A549 (cell line): ENCODE measurements at regions not wholly inside any gene's neighbourhood (a gene's known extent, or its start where the extent isn't known, plus 50 kb on each side); places are given as distances from the start of the nearest gene placed in this dataset.

Experiments
- ATAC-seq, 2 experiments: fragments of 200-7000 bp in 1 of 2; fragments of >200 bp in 1 of 2; cut with Nextera tagmentation in 1 of 2; cut with Tn5 transposase in 1 of 2; 3 replicates each; pipeline versions ENCODE4 v1.8.0 to v1.9.1; 2018 to 2020; ENCODE audit warnings: mild to moderate bottlenecking in 1 of 2, moderate library complexity in 1 of 2
- CTCF ChIA-PET: fragments of 300-600 bp; sonication (Branson Sonifier 250); formaldehyde crosslinking; extraction: SDS; loops from one replicate; lab custom pipeline; 2021; ENCODE audit warnings: antibody characterized with exemption, inconsistent platforms; lab: Yijun Ruan, JAX
- POLR2A ChIA-PET: fragments of 350-600 bp; formaldehyde crosslinking; extraction: SDS; loops from one replicate; lab custom pipeline; 2021; ENCODE audit warnings: antibody characterized with exemption, inconsistent platforms; lab: Yijun Ruan, JAX
- DNase-seq, 2 experiments: peaks; one replicate each; pipeline versions ENCODE4 v3.0.0 to v3.0.0-alpha.2; 2011 to 2016; ENCODE audit warnings: low read depth in 1 of 2, low spot score in 1 of 2
- FAIRE-seq: peaks from 2 replicates; lab custom pipeline; 2011; peaks lifted over from hg19 to GRCh38; lab: Jason Lieb, UNC
- H3K27ac ChIP-seq, 2 experiments: fragments of >200 bp; sonication (Bioruptor Twin); formaldehyde crosslinking; 3 replicates each; pipeline ENCODE4 v1.5.1; 2016 to 2017
- H3K4me1 ChIP-seq: fragments of >200 bp; sonication (Bioruptor Twin); formaldehyde crosslinking; 3 replicates; pipeline ENCODE4 v1.6.1; 2016
- H3K4me2 ChIP-seq: fragments of >200 bp; sonication (Bioruptor Twin); formaldehyde crosslinking; 3 replicates; pipeline ENCODE4 v1.6.1; 2016
- H3K4me3 ChIP-seq: fragments of >200 bp; sonication (Bioruptor Twin); formaldehyde crosslinking; 3 replicates; pipeline ENCODE4 v1.5.1; 2016
- H3K9me3 ChIP-seq: fragments of >200 bp; sonication (Bioruptor Twin); formaldehyde crosslinking; 3 replicates; pipeline ENCODE4 v1.6.1; 2016
- ATOH8 ChIP-seq: fragments of 250-450 bp; sonication (Bioruptor Pico); IDR thresholded peaks from 2 replicates; pipeline ENCODE4 v1.5.0; 2020; ENCODE audit warnings: low read depth, mild to moderate bottlenecking, moderate library complexity
- BCL3 ChIP-seq: fragments of >200 bp; sonication (Bioruptor Twin); formaldehyde crosslinking; IDR thresholded peaks from 3 replicates; pipeline ENCODE4 v1.6.1; 2016
- CBX2 ChIP-seq: fragments of 200-600 bp; sonication (generic); IDR thresholded peaks from 2 replicates; pipeline ENCODE4 v1.6.1; 2016; ENCODE audit warnings: low read depth, mild to moderate bottlenecking, borderline replicate concordance
- E2F6 ChIP-seq: IDR thresholded peaks from 2 replicates; pipeline ENCODE4 v1.6.1; 2012; ENCODE audit warnings: low read depth, borderline replicate concordance
- EHF ChIP-seq: fragments of 250-450 bp; sonication (Bioruptor Pico); IDR thresholded peaks from 2 replicates; pipeline ENCODE4 v1.5.0; 2020; ENCODE audit warnings: mild to moderate bottlenecking
- EHMT2 ChIP-seq: fragments of 200-600 bp; sonication (generic); IDR thresholded peaks from 2 replicates; pipeline ENCODE4 v1.6.1; 2016; ENCODE audit warnings: antibody characterized with exemption, low read depth, mild to moderate bottlenecking, moderate library complexity
- ELK1 ChIP-seq: fragments of 150-350 bp; IDR thresholded peaks from 2 replicates; pipeline ENCODE4 v1.6.1; 2014; ENCODE audit warnings: low read depth, mild to moderate bottlenecking, low read length
- ESRRA ChIP-seq: fragments of 150-350 bp; IDR thresholded peaks from 2 replicates; pipeline ENCODE4 v1.6.1; 2014; ENCODE audit warnings: mild to moderate bottlenecking, low read length, borderline replicate concordance
- FOSL2 ChIP-seq, 2 experiments: fragments of 450-650 bp in 1 of 2; fragments of >200 bp in 1 of 2; sonication (Bioruptor Twin) in 1 of 2; formaldehyde crosslinking; IDR thresholded peaks; 2 replicates each; pipeline versions ENCODE4 v1.5.0 to v1.6.1; 2016 to 2020; ENCODE audit warnings: mild to moderate bottlenecking in 1 of 2, moderate library complexity in 1 of 2
- GATA3 ChIP-seq: IDR thresholded peaks from 2 replicates; pipeline ENCODE4 v1.6.1; 2012; ENCODE audit warnings: borderline replicate concordance
- HES2 ChIP-seq: fragments of >200 bp; sonication (Bioruptor Twin); formaldehyde crosslinking; IDR thresholded peaks from 2 replicates; pipeline ENCODE4 v1.6.1; 2016
- HMGXB4 ChIP-seq: fragments of 250-450 bp; sonication (Bioruptor Pico); IDR thresholded peaks from 2 replicates; pipeline ENCODE4 v1.5.0; 2021; ENCODE audit warnings: mild to moderate bottlenecking, moderate library complexity, borderline replicate concordance
- JUN ChIP-seq, 2 experiments: fragments of >200 bp; sonication (Bioruptor Twin); formaldehyde crosslinking; IDR thresholded peaks; 2 replicates in 1 of 2; 3 replicates in 1 of 2; pipeline ENCODE4 v1.6.1; 2016 to 2017
- MAX ChIP-seq: IDR thresholded peaks from 2 replicates; pipeline ENCODE4 v1.6.1; 2012
- NFE2L2 ChIP-seq: fragments of 150-350 bp; conservative IDR thresholded peaks from 2 replicates; pipeline ENCODE4 v1.6.1; 2014; ENCODE audit warnings: low read length
- NPAS2 ChIP-seq: fragments of 250-450 bp; sonication (Bioruptor Pico); IDR thresholded peaks from 2 replicates; pipeline ENCODE4 v1.8.0; 2022; ENCODE audit warnings: mild to moderate bottlenecking, moderate library complexity, borderline replicate concordance
- PBX3 ChIP-seq: IDR thresholded peaks from 2 replicates; pipeline ENCODE4 v1.6.1; 2012
- PHF8 ChIP-seq: fragments of 200-600 bp; sonication (generic); IDR thresholded peaks from 2 replicates; pipeline ENCODE4 v1.6.1; 2016; ENCODE audit warnings: low read depth, mild to moderate bottlenecking, antibody characterized with exemption, moderate library complexity, borderline replicate concordance
- RARB ChIP-seq: fragments of 250-450 bp; sonication (Bioruptor Pico); IDR thresholded peaks from 2 replicates; pipeline ENCODE4 v1.8.0; 2021; ENCODE audit warnings: mild to moderate bottlenecking, moderate library complexity
- RFX5 ChIP-seq: fragments of 450-650 bp; IDR thresholded peaks from 2 replicates; pipeline ENCODE4 v1.7.1; 2014; ENCODE audit warnings: antibody characterized with exemption, mild to moderate bottlenecking, moderate library complexity
- RNF2 ChIP-seq: fragments of 200-600 bp; sonication (generic); IDR thresholded peaks from 2 replicates; pipeline ENCODE4 v1.6.1; 2016; ENCODE audit warnings: low read depth, mild to moderate bottlenecking, antibody characterized with exemption, moderate library complexity, borderline replicate concordance
- ZSCAN20 ChIP-seq: fragments of 250-450 bp; sonication (Bioruptor Pico); IDR thresholded peaks from 2 replicates; pipeline ENCODE4 v1.8.0; 2022; ENCODE audit warnings: mild to moderate bottlenecking, moderate library complexity

- TF ChIP-seq ATOH8 (CRISPR knock-in tag) (no peak), HES2 (no peak), RARB (CRISPR knock-in tag) (no peak), JUN (IDR thresholded peaks at IDR 0.05) (no peak), NFE2L2 (no peak), GATA3 (no peak), EHF (CRISPR knock-in tag) (no peak), NPAS2 (no peak)
- TF ChIP-seq, all 56 proteins: peak for 0
Observed at GRCh38 chr4:55756208-55756607, 63.4 kb upstream of the EXOC1L start (continued).

- Histone ChIP-seq H3K4me2 (no peak overlapping the region), H3K27ac (no peak overlapping the region), H3K9me3 (no peaks in the 10 kb centered on the region), H3K4me1 (no peaks in the 10 kb centered on the region), H3K4me3 (no peak overlapping the region)
- no peak for DNase-seq
- POLR2A ChIA-PET, result no interaction called here
- CTCF ChIA-PET, result no interaction called here
- FAIRE-seq, result no peak
- no peak for ATAC-seq
- TF ChIP-seq E2F6, result no peak
- TF ChIP-seq CBX2, result no peak
- no peak for TF ChIP-seq HMGXB4 (CRISPR knock-in tag)
- no peak for TF ChIP-seq MAX
- no peak for TF ChIP-seq RFX5
- TF ChIP-seq ESRRA, result no peak
- no peak for TF ChIP-seq ZSCAN20 (CRISPR knock-in tag)
- TF ChIP-seq FOSL2 (IDR thresholded peaks at IDR 0.05), result no peak
- TF ChIP-seq FOSL2 (CRISPR knock-in tag; IDR thresholded peaks at IDR 0.05), result no peak
- no peak for TF ChIP-seq ELK1
- no peak for TF ChIP-seq NFE2L2
- TF ChIP-seq PBX3, result no peak
- no peak for TF ChIP-seq BCL3
- TF ChIP-seq EHMT2, result no peak
- TF ChIP-seq RNF2, result no peak
- TF ChIP-seq PHF8, result no peak
- TF ChIP-seq GATA3, result no peak
Observed at GRCh38 chr4:55757356-55757952, 62.1 kb upstream of the EXOC1L start.
